GM12892 (cell line): ENCODE measurements at regions not wholly inside any gene's neighbourhood (a gene's known extent, or its start where the extent isn't known, plus 50 kb on each side); places are given as distances from the start of the nearest gene placed in this dataset.
A peak's percentile ranks its signal among the peaks of the same experiment; 100 is the strongest.

Source experiments
- DNase-seq: peaks from one replicate; pipeline ENCODE4 v3.0.0; 2011; ENCODE audit not compliant: insufficient read length
- FAIRE-seq: peaks from 2 replicates; lab custom pipeline; 2011; peaks lifted over from hg19 to GRCh38; lab: Jason Lieb, UNC
- POLR2A ChIP-seq: IDR thresholded peaks from 2 replicates; pipeline ENCODE4 v1.6.1; 2011; ENCODE audit warnings: low read depth, low read length, control low read depth
- POLR2AphosphoS5 ChIP-seq: IDR thresholded peaks from 2 replicates; pipeline ENCODE4 v1.6.1; 2011; ENCODE audit warnings: low read depth, low read length, control low read depth
- TAF1 ChIP-seq: IDR thresholded peaks from 2 replicates; pipeline ENCODE4 v1.6.1; 2011; ENCODE audit warnings: low read depth, mild to moderate bottlenecking, control low read depth, low read length, borderline replicate concordance

- DNase-seq: no peak
- FAIRE-seq: no peak
- TF ChIP-seq POLR2AphosphoS5: no peak
- TF ChIP-seq POLR2A: no peak
- TF ChIP-seq TAF1: no peak
Measured at GRCh38 chr12:92089559-92089958, 56.1 kb downstream of the BTG1 start.

DNA sequence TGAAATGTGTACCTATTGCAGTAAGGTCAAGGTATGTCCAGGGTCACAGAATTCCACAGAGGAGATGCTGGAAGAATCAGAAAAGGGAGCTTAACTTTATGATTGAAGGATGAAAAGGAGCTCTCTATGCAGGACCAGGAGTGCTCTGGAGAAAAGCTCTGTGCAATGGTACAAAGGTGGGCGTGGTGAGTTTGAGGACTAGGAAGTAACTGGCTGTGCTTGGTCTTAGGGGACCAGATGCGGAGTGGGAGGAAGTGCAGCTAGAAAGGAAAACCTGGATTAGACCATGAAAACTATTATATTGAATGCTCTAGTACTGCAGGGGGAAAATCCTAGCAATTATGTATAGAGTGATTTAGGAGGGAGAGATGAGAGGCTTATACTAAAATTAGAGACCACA, 56.8 kb downstream of the BTG1 start:
- DNase-seq (no peak), FAIRE-seq (no peak)
- TF ChIP-seq TAF1: no peak
- TF ChIP-seq POLR2A: no peak
- no peak for TF ChIP-seq POLR2AphosphoS5

DNA sequence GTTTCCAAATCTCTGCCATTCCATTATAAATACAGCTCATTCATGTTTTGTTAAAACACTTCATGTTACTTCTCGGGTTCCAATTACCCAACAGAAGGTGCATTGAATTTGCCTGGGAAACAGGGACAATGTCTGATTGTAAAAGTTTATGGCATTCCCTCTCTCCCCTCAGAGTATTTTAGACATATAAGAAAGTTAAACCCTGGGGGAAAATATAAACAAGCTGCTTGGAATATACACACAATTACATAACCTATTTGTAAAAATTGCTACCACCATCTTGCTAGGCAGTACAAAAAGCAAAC, 60.0 kb downstream of the BTG1 start:
- FAIRE-seq (no peak), DNase-seq (no peak)
- no peak for TF ChIP-seq POLR2AphosphoS5
- TF ChIP-seq POLR2A: no peak
- TF ChIP-seq TAF1: no peak

DNA sequence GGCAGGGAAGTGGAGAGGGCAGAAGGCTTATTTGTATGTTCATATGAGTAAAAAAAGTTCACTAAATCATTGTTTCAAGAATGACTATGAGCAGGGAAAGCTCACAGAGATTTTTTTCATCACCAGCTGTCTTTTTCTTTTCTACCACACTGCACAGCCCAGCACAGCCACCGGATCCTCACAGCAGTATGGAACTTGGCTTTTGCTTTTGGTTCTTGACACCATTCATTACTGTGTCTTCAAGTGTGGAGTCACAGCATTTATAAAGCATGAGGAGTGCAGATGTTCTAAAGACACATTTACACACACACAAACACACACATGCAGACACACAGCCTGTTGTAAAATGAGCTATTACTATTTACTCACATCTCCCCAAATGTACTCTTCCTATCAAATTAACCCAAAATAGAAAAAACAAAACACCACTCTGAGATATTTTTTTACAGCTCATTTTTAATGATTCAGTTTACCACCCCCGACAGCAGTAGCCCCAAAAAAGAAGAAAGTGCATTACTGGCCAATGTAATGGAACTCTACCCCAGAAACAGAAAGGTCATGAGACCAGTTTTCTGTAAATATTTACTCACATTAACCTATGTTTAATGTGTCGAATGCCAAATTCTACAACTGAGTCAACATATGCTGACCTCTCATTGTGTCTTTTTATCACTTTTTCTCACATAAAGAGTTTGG, 60.5 kb downstream of the BTG1 start:
- no peak for DNase-seq
- TF ChIP-seq TAF1 (no peak), POLR2AphosphoS5 (no peak), POLR2A (no peak)
- FAIRE-seq: no peak

DNA sequence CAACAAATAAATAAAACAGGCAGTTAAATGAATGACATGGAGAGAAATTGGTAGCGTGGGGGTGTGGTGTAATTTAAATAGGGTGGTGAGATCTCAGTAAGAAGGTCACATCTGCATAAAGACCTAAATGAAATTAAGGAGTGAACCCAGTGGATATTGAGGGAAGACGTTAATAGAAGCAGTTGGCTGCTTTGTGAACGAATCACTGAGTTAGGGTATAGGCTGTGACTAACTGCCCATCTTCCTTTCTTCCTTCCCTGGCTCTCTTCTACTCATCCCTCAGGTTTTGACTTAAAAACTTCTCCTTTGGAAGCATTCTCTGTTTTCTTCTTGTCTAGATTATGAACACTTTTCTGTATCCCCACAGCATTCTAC, 64.7 kb downstream of the BTG1 start:
- no peak for TF ChIP-seq POLR2A
- TF ChIP-seq TAF1: no peak
- TF ChIP-seq POLR2AphosphoS5: no peak
- DNase-seq (no peak), FAIRE-seq (no peak)

- DNase-seq (no peak), FAIRE-seq (no peak)
- TF ChIP-seq POLR2A (no peak), POLR2AphosphoS5 (no peak), TAF1 (no peak)
Measured at GRCh38 chr12:92079054-92079385, 66.6 kb downstream of the BTG1 start.

GRCh38 chr12:92078167-92079053, 67.2 kb downstream of the BTG1 start:
- DNase-seq (no peak), FAIRE-seq (no peak)
- TF ChIP-seq POLR2A (no peak), TAF1 (no peak), POLR2AphosphoS5 (no peak)

- no peak for DNase-seq
- FAIRE-seq: no peak
- no peak for TF ChIP-seq POLR2A
- no peak for TF ChIP-seq TAF1
- no peak for TF ChIP-seq POLR2AphosphoS5
Measured at GRCh38 chr12:92077530-92077929, 68.1 kb downstream of the BTG1 start.

DNA sequence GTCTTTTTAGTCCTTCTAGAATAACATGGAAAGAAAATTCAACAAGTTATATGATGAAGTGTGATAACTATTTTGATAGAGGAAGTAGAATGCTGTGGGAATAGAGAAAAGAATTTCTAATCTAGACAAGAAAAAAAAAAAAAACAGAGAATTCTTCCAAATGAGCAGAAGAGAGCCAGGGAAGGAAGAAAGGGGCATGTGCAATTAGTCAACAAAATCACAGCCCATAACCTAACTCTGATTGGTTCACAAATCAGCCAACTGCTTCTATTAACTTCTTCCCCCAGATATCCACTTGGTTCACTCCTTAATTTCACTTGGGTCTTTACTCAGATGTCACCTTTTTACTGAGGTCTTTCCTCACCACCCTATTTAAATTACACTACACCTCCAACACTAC, 69.5 kb downstream of the BTG1 start:
- DNase-seq: no peak
- FAIRE-seq: no peak
- no peak for TF ChIP-seq TAF1
- no peak for TF ChIP-seq POLR2AphosphoS5
- TF ChIP-seq POLR2A: no peak

DNA sequence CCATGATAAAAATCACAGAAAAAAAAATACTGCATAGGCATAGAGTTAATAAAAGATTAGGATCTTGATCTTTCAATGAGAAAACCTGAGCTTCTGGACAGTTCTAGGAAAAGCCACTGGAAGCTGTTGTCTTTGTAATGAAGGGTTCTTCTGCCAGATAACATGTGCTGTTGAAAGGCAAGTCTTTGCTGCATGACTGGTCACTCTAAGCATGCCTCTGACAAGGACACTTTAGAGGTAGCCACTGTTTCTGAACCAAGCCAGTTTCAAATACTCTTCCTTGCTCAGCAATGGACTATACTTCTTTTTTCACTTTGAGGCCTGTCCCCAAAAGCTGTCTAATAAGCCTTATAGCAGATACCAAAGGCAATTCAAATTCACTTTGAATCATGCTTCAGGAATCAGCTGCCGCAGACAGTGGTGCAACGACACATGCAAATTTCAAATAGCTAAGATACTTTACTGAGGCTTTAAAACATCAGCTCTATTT, 70.2 kb downstream of the BTG1 start:
- FAIRE-seq (peak; percentile 53), DNase-seq (no peak)
- TF ChIP-seq POLR2A (no peak), POLR2AphosphoS5 (no peak)

DNA sequence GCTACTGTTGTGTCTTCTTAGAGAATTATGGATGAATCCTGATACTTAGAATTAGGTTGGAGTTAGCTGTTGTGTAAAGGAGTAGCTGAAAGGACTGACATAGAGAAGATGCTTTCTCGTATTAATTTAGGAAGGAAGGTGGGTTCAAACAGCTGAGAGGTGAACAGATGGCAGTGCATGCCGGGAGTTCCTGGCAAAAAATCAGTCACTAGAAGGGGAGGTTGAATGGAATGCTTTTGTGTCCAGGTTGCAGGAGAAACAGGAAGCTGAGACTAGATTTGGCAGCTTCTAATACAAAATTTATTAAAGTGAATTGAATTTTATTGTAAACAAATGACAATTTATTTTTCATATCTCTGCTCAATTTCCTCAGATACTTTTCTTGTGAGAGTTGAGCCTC, 70.8 kb downstream of the BTG1 start:
- FAIRE-seq (no peak), DNase-seq (no peak)
- TF ChIP-seq POLR2AphosphoS5 (no peak), TAF1 (no peak), POLR2A (no peak)

DNA sequence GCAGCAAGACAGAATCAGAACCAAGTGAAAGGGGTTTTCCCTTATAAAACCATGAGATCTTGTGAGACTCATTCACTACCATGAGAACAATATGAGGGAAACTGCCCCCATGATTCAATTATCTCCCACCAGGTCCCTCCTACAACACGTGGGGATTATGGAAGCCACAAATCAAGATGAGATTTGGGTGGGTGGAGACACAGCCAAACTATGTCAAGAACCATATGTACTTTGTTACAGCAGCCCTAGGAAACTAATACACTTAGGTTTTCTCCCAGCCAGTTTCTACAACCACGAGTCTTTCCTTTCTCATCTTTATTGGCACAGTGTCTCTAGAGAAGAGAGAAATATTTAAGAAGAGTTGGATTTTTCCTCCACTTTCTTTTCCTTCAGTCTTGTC, 72.6 kb downstream of the BTG1 start:
- FAIRE-seq: no peak
- no peak for DNase-seq
- TF ChIP-seq POLR2AphosphoS5: no peak
- TF ChIP-seq TAF1: no peak
- no peak for TF ChIP-seq POLR2A

- TF ChIP-seq POLR2A: no peak
- TF ChIP-seq POLR2AphosphoS5: no peak
- TF ChIP-seq TAF1: no peak
Measured at GRCh38 chr12:92072112-92072511, 73.5 kb downstream of the BTG1 start.

More at GRCh38 chr12:92072112-92072511, 73.5 kb downstream of the BTG1 start:
- DNase-seq: no peak
- FAIRE-seq: no peak
